ENCODE measurements at regions not wholly inside any gene's neighbourhood (a gene's known extent, or its start where the extent isn't known, plus 50 kb on each side); places are given as distances from the start of the nearest gene placed in this dataset.

DNA sequence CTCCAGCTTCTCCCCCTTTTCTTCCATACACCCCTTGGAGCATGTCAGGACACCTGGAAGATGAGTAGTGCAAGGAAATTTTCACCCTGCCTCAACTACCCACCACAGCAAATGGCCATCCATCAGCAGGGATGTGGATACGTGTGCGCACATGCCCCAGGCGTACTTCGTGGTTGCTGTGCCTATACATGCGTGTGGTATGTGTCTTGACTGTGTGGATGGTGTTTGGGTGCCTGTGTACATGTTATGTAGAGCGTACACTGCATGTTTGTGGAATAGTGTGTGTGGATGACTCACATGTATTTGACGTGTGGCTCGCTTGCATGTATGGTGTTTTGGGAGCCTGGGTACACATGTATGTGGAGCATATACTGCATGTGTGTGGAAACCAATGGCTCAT is 158.5 kb downstream of the RRAGC start:
- Histone ChIP-seq H3K4me3 (ENCODE audit: insufficient read depth, low read length, poor library complexity, severe bottlenecking) (no peak overlapping the region), H3K9ac (ENCODE audit: low read length) (no peak overlapping the region), H3K9me3 (ENCODE audit: insufficient read depth, low read length) (no peaks in the 10 kb centered on the region), H3K9me2 (replicated peaks; ENCODE audit: insufficient read depth, low read length) (no peaks in the 10 kb centered on the region), H2AFZ (ENCODE audit: low read depth, low read length, severe bottlenecking) (no peak overlapping the region), H4K20me1 (ENCODE audit: low read depth, low read length) (no peaks in the 10 kb centered on the region), H3K79me2 (ENCODE audit: insufficient read depth, low read length) (no peaks in the 10 kb centered on the region), H3K27me3 (ENCODE audit: low read length) (no peaks in the 10 kb centered on the region), H3F3A (ENCODE audit: insufficient read depth) (no peaks in the 10 kb centered on the region), H3K36me3 (ENCODE audit: low read length) (no peaks in the 10 kb centered on the region), H3K27ac (ENCODE audit: low read depth, low read length) (no peak overlapping the region), H3K4me2 (ENCODE audit: low read depth, low read length, poor library complexity, severe bottlenecking) (no peak overlapping the region)
- TF ChIP-seq, protein P1, sequence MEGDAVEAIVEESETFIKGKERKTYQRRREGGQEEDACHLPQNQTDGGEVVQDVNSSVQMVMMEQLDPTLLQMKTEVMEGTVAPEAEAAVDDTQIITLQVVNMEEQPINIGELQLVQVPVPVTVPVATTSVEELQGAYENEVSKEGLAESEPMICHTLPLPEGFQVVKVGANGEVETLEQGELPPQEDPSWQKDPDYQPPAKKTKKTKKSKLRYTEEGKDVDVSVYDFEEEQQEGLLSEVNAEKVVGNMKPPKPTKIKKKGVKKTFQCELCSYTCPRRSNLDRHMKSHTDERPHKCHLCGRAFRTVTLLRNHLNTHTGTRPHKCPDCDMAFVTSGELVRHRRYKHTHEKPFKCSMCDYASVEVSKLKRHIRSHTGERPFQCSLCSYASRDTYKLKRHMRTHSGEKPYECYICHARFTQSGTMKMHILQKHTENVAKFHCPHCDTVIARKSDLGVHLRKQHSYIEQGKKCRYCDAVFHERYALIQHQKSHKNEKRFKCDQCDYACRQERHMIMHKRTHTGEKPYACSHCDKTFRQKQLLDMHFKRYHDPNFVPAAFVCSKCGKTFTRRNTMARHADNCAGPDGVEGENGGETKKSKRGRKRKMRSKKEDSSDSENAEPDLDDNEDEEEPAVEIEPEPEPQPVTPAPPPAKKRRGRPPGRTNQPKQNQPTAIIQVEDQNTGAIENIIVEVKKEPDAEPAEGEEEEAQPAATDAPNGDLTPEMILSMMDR (IDR thresholded peaks at IDR 0.05; ENCODE audit: insufficient read depth, low read length, poor library complexity, severe bottlenecking), result no peak
- TF ChIP-seq EZH2phosphoT487 (conservative IDR thresholded peaks at IDR 0.05; ENCODE audit: low read length), result no peak

DNA sequence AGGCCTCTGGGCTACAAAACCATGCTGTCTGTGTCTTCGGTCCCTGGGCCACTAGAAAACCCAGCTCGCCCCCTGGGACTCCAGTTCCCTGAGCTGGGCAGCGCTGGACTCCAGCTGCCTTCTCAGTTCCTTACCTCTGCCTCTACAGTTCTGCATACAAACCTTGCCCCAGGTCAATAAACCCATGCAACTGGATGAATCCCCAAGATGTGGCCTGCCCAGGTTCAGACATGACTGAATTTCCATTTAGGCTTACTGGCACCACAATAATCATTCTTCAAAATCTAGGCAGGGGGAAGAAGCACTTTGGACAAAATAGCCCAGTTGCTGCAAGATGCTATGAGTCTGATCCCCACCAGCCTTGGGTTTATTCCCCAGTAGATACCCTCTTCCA is 159.5 kb downstream of the RRAGC start:
- H3K79me2 ChIP-seq (ENCODE audit: insufficient read depth, low read length), result no peaks in the 10 kb centered on the region
- H3K9me3 ChIP-seq (ENCODE audit: insufficient read depth, low read length), result no peaks in the 10 kb centered on the region
- H3K27ac ChIP-seq (ENCODE audit: low read depth, low read length), result no peak overlapping the region

DNA sequence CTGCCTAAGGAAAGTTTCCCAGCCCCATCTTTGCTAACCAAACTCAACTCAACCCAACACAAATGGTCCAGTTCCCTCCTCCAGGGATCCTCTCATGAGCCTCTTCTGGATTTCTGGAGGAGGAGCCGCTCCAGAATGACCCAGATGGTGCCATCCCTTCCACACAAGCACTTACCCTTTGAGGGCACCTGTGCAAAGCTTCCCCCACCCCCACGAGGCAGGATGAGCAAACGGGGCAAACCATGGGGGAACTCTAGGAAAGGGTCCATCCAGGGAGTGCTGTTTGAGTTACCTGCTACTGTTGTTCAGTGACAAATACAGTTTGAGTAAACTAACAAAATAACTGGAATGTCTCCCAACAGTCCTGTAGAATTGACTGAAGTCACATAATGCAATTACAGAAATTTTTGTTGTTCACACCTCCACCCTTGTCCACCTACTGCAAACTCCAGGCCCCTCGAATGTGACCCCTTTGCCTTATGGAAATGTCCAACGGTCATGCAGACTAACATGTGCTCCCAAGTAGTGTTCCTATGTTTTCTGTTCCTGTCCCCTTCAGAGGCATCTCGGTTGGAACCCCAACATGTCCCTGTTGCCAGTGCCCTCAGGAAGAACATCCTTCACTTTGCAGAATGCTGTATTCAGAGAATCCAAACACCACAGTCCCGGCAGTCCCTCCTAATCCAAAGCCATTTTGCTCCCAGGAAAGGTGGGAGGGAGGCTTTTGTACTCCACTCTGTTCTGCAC is 160.1 kb downstream of the RRAGC start:
- no peaks in the 10 kb centered on the region for H3K9me3 ChIP-seq (ENCODE audit: insufficient read depth, low read length)
- H3K27me3 ChIP-seq (ENCODE audit: low read length), result no peaks in the 10 kb centered on the region
- H3K9ac ChIP-seq (ENCODE audit: low read length), result no peak overlapping the region
- TF ChIP-seq, protein P1 (IDR thresholded peaks at IDR 0.05; ENCODE audit: insufficient read depth, low read length, poor library complexity, severe bottlenecking), result no peak
- TF ChIP-seq EZH2phosphoT487 (conservative IDR thresholded peaks at IDR 0.05; ENCODE audit: low read length), result no peak
- no peaks in the 10 kb centered on the region for H4K20me1 ChIP-seq (ENCODE audit: low read depth, low read length)
- no peaks in the 10 kb centered on the region for H3K79me2 ChIP-seq (ENCODE audit: insufficient read depth, low read length)
- no peak overlapping the region for H3K4me2 ChIP-seq (ENCODE audit: low read depth, low read length, poor library complexity, severe bottlenecking)
- no peak overlapping the region for H3K27ac ChIP-seq (ENCODE audit: low read depth, low read length)
- no peaks in the 10 kb centered on the region for H3F3A ChIP-seq (ENCODE audit: insufficient read depth)
- H3K9me2 ChIP-seq (replicated peaks; ENCODE audit: insufficient read depth, low read length), result no peaks in the 10 kb centered on the region
- H3K36me3 ChIP-seq (ENCODE audit: low read length), result no peaks in the 10 kb centered on the region
- H2AFZ ChIP-seq (ENCODE audit: low read depth, low read length, severe bottlenecking), result no peak overlapping the region
- H3K4me3 ChIP-seq (ENCODE audit: insufficient read depth, low read length, poor library complexity, severe bottlenecking), result no peak overlapping the region

More for the DNA sequence above, 159.5 kb downstream of the RRAGC start:
- no peaks in the 10 kb centered on the region for H3F3A ChIP-seq (ENCODE audit: insufficient read depth)
- TF ChIP-seq, protein P1 (IDR thresholded peaks at IDR 0.05; ENCODE audit: insufficient read depth, low read length, poor library complexity, severe bottlenecking), result no peak
- TF ChIP-seq EZH2phosphoT487 (conservative IDR thresholded peaks at IDR 0.05; ENCODE audit: low read length), result no peak
- no peaks in the 10 kb centered on the region for H3K9me2 ChIP-seq (replicated peaks; ENCODE audit: insufficient read depth, low read length)
- H3K9ac ChIP-seq (ENCODE audit: low read length), result no peak overlapping the region
- no peaks in the 10 kb centered on the region for H3K36me3 ChIP-seq (ENCODE audit: low read length)
- H3K27me3 ChIP-seq (ENCODE audit: low read length), result no peaks in the 10 kb centered on the region
- H3K4me3 ChIP-seq (ENCODE audit: insufficient read depth, low read length, poor library complexity, severe bottlenecking), result no peak overlapping the region
- no peaks in the 10 kb centered on the region for H4K20me1 ChIP-seq (ENCODE audit: low read depth, low read length)
- no peak overlapping the region for H2AFZ ChIP-seq (ENCODE audit: low read depth, low read length, severe bottlenecking)
- H3K4me2 ChIP-seq (ENCODE audit: low read depth, low read length, poor library complexity, severe bottlenecking), result no peak overlapping the region
